ENCODE measurements at regions not wholly inside any gene's neighbourhood (a gene's known extent, or its start where the extent isn't known, plus 50 kb on each side); places are given as distances from the start of the nearest gene placed in this dataset.

DNA sequence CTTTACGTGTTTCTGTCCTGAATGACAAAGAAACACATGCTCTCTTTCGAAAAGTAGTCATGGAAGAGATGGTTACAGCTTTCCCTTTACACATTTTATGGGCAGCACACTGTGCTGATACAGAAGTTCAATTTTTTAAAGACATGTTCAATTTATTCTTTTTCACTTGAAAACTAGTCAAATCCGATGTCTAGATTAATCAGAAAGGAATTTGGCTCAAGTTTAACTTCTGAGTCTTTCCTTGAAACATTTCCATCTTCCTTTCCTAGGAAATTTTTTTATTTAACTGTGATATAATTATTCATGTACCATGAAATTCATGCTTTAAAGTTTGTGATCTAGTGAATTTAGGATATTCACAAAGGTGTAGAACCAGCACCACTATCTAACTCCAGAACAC lies 360.1 kb downstream of the TNS3 start:
- DNase-seq = no peak

DNA sequence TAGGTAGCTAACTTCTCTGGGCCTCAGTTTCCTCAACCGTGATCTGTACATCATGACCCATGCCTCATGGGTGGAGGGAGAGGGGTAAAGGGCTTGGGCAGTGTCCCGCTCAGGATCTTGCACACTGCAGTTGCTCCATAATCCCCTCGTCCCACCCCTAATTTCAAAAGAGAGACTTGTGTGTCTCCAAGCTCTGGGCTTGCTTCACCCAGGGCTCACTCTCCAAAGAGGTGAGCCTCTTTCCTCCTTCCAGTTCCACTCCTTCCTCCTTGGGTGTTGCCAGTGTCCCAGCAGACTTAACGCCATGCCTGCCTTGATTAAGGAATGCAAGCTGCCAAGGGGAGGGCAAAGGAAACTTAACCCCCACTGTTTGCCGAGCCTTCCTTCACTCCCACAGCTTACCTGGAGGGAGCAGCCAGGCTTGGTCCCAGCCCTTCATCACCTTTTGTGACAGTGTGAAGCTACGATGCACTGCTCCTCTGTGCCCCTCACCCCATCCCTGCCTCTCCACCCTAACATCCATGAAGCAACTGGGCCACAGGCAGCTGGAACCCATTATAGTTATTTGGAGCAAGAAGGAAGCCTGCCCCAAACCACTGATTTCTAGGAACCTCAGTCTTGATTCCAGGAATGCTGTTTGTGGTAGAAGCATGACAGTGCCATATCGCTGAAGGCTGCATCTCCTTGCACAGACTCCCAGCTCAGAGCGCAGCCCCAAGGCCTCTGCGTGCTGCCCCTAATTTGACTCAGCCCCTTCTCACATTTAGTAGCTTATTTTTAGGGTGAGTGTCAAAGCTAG lies 363.3 kb downstream of the TNS3 start:
- DNase-seq = no peak

DNA sequence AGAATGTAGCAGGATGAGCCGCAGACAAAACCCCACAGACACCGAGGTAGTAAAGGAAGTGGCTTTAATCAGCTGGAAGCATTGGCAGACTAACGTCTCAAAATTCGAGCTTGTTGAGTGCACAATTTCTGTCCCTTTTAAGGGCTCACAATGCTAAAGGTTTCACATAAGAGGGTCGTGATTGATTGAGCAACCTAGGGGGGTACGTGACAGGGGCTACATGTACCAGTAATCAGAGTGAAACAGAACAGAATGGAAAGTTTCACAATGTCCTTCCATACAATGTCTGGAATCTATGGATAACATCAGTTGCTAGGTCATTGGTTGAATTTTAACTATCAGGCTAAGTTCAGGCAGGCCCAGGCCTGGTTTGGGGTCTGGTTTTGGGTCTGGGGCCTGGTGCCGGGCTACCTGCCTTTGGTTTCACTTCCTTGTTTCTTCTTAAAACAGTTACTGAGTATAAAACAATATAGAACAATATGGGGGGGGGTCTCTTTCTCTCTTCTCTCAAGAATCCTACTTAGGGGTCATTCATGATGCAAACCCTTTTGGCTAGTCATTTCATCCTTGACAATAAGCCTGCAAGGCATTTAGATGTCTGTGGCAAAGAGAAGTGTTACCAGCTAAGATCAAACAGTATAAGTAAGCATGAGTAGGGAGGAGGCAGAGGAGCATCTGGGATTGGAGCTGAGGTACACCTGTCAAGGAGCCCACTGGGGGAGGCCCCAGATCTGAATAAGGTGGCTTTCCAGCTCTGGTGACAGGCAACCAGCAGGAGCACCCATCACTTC lies 364.1 kb downstream of the TNS3 start:
- no peak for DNase-seq

DNA sequence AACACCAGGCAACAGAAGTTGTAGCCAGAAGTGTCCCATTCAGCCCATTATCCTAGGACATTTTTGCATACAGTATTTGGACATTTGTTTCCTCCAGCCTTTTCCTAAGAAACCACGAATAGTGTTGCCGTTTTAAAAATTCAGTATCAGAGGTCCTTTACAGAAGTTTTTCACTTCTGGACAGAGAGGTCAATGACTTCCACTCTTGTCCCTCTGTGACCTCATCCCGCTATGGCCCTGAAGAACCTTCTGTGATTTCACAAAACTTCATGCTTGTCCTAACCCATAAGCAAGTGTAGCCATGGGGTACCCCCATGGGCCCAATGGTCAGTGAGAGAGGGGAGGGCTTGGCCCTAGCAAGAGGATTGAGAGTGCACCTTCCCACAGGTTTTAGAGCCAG lies 364.8 kb downstream of the TNS3 start:
- no peak for DNase-seq

- DNase-seq = no peak
These were observed 365.5 kb downstream of the TNS3 start for GRCh38 chr7:47216439-47216838.

GRCh38 chr7:47215640-47216039 lies 366.3 kb downstream of the TNS3 start:
- DNase-seq = no peak

GRCh38 chr7:47215049-47215448 lies 366.9 kb downstream of the TNS3 start:
- DNase-seq = no peak

DNA sequence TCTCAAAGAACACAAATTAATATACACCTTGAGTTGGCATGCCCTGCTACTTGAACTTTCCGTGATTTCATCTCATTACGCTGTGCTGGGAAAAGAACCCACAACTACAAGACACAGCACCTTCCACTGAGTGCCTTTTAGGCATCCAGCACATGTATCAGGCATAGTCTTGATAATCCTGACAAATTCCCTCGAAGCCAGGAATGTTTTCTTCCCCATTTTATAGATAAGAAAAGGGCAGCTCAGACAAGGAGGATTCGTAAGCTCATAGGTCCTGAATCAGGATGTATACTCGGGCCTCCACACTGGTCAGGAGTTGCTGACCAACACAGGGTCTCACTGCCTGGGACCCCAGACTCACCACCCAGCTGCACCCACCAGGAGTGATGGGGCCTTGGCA lies 368.6 kb downstream of the TNS3 start:
- DNase-seq = no peak

DNA sequence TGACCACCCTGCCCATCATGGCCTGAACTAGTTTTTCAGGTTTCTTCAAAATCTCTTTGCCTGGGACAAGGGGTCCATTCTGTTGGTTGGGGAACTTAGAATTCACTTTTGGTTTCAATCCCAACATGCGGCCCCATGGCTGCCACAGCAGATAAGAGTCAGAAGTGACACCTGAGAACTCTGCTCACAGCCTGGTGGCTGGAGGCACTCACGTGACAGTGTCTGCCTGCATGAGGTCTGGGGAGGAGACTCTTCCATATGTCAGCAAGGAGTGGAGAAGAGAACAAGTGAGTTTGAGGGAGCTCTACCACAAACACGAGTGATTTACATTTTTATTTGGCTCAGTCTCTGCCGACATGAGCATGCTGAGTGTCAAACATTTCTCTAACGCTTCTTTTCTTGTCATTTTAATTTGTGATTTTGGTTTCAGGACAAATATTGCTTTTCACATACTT lies 370.4 kb downstream of the TNS3 start:
- DNase-seq = no peak

DNA sequence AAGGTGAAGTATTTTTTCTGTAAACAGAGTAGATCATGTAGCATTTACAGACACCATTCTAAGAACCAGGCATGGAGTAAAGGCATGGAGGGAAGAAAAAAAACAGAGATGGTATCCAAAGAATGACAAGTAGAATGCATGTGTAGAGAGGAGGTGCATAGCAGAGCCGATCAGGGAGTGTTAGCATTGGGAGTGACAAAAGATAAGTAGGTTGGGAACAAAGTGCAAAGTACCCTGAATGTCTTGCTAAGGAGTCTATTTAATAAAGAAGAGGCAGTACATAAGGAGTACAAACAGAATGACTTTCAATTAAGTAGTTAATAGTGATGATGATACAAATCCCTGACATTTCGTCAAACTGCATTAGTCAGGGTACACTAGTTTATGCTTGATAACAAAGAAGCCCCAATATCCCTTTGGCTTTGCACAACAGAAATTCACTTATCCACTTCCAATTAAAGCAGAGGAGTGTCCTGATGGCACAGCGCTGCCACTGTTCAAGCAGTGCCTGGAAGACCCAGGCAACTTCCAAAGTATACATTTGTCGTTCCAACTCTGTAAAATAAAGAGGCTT lies 371.5 kb downstream of the TNS3 start:
- no peak for DNase-seq

DNA sequence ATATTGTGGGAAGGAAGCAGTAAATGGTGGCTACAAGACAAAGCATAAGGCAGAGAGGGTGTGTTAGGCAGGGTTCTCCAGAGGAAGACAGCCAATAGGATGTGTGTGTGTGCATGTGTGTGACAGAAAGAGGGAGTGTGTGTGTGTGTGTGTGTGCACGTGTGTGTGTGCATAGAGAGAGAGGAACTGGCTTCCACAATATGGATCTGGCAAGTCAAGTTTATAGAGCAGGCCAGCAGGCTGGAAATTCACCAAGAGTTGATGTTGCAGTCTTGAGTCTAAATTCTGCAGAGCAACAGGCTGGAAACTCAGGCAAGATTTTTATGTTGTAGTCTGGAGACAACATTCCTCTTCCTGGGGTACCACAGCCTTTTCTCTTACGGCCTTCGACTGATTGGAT lies 374.0 kb downstream of the TNS3 start:
- peak; percentile 59 for DNase-seq

DNA sequence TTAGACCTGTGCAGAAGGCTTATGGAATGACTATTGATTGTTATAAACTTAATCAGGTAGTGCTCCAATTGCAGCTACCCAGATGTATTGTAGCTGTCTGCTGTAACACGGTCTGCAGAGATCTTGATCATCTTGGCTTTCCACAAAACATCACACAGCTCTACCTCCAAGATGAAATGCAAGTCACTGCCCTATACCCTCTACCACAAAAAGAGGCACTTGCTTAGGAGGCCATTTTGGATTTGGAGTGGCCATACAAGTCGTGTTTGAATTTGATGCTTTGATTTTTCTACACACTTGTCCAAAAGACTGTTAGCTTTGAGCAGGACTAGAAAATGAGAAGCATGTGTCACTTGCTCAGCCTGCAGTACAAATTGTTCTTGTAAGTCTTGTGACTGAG lies 377.2 kb downstream of the TNS3 start:
- DNase-seq = no peak

GRCh38 chr7:47202146-47202783 lies 379.6 kb downstream of the TNS3 start:
- no peak for DNase-seq

- DNase-seq = no peak
These were observed 383.8 kb downstream of the TNS3 start for GRCh38 chr7:47198159-47198558.

DNA sequence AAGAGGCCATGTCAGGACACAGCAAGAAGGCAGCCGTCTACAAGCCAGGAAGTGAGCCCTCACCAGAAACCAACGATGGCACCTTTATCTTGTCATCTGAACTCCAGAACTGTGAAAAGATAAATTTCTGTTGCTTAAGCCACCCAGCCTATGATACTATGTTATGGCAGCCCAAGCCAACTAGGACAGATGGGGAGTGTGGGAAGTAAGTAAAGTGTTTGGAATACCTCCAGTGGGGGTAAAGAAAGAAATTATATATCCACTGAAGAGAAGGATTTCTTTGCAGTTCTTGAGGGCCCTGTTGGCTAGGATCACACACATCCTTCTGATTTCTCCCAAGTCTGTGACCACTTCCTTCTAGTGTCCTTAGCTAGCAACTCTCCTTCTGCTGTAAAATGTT lies 384.4 kb downstream of the TNS3 start:
- no peak for DNase-seq

DNA sequence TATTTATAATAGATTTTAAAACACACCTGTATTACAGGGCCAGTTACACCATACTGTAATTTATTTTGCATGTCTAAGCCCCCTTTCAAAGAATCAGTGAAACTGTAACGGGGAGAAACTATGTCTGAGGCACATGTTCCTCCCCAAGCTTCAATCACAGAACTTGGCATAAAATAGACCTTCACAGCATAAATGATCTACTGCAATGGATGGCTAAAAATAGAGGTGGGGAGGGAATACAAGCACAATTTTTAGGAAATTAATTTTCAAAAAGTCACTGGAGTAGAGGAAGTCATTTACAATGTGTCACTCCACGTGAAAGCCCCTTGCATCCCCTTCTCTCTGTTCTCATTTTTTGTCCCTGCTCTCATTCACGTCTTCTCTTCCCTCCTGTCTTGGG lies 385.2 kb downstream of the TNS3 start:
- no peak for DNase-seq

DNA sequence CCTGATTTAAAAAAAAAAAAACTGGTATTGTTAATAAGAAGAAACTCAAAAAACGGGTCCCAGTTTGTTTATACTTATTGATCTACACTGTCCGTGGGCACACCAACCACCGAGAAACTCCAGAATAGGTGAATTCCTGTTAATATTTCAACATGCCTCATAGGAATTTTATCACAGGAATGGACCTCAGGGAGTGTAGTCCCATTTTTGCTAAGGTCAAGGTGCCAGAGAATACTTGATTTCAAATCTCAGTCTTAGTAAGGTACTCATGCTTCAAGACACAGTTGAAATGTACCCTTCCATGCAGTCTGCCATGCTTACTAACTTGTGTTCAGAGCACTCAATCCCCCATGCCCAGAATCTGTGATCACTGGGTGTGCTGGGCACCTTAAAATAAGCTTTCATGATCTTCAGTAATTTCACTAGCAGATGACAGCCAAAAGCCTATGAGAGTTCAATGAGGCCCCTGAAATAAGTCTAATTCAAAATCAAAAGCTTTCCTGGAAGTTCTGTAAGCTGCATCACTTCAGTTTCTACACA lies 385.7 kb downstream of the TNS3 start:
- DNase-seq = no peak

DNA sequence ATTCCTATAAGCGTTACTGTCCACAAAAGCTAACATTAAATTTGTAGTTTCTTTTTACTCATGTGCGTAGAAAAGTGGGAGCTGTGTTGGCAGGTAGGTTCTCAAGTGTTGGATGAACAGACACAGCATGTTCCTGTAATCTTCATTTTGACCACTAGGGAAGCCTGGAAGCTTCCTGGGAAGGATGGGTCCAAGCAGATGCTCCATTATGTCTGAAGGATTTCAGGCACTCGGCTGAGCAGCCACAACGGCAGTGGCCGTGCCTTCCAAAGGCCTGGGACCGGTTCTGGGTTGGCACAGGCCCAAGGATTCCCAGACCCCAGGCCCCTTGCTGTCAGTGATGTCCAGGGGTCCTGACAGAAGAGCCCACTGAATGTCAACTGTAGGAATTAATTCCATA lies 386.3 kb downstream of the TNS3 start:
- no peak for DNase-seq

GRCh38 chr7:47194516-47195057 lies 387.3 kb downstream of the TNS3 start:
- no peak for DNase-seq

DNA sequence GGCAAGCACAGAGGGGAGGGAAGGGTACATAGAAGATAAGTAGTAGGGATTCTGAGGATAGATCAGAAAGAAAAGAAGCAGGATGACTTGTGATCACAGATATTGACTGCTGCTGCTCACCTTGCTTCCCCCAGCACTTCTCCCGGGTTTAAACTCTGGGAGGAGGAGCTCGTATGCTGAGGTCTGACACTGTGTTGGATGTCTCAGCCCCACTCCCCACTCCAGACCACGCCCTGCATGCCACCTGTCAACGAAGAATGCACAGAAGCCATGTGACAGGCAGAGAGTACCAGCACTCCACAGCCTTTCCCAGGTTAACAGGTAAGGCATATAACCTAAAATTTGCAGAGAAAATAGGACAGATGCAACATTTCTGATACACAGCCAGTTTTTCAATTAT lies 388.9 kb downstream of the TNS3 start:
- no peak for DNase-seq

- no peak for DNase-seq
These were observed 390.0 kb downstream of the TNS3 start for GRCh38 chr7:47191876-47192291.

GRCh38 chr7:47191316-47191715 lies 390.6 kb downstream of the TNS3 start:
- DNase-seq = no peak

All from muscle of arm (tissue), 1 donor.